DOHH2 (cell line): ENCODE measurements at regions not wholly inside any gene's neighbourhood (a gene's known extent, or its start where the extent isn't known, plus 50 kb on each side); places are given as distances from the start of the nearest gene placed in this dataset.

Source experiments
- H3F3A ChIP-seq: fragments of 200-600 bp; sonication (generic), shearing (Covaris generic); 2 replicates; pipeline ENCODE4 v1.6.0; 2016; ENCODE audit warnings: antibody characterized with exemption, mild to moderate bottlenecking; ENCODE audit not compliant: control insufficient read depth, insufficient read depth
- H3K27ac ChIP-seq: fragments of 200-600 bp; sonication (generic); 2 replicates; pipeline ENCODE4 v1.5.1; 2014; ENCODE audit warnings: low read depth, mild to moderate bottlenecking, low read length, moderate library complexity
- H3K27me3 ChIP-seq: fragments of 200-600 bp; sonication (generic); 2 replicates; pipeline ENCODE4 v1.6.1; 2014; ENCODE audit warnings: mild to moderate bottlenecking, low read length, mixed read lengths; ENCODE audit not compliant: control insufficient read depth
- H3K36me3 ChIP-seq: fragments of 200-600 bp; sonication (generic); 2 replicates; pipeline ENCODE4 v1.6.1; 2014; ENCODE audit warnings: mild to moderate bottlenecking, low read length, moderate library complexity, mixed read lengths; ENCODE audit not compliant: control insufficient read depth
- H3K4me1 ChIP-seq: fragments of 200-600 bp; sonication (generic); 2 replicates; pipeline ENCODE4 v1.6.1; 2014; ENCODE audit warnings: mild to moderate bottlenecking, low read length, mixed read lengths; ENCODE audit not compliant: control insufficient read depth
- H3K4me2 ChIP-seq: fragments of 200-600 bp; sonication (generic); 2 replicates; pipeline ENCODE4 v1.6.0; 2014; ENCODE audit warnings: mild to moderate bottlenecking, low read length, moderate library complexity
- H3K4me3 ChIP-seq: fragments of 200-600 bp; sonication (generic); 2 replicates; pipeline ENCODE4 v1.5.1; 2014; ENCODE audit warnings: mild to moderate bottlenecking, low read length, mixed read lengths
- H3K79me2 ChIP-seq: fragments of 200-600 bp; sonication (generic); 2 replicates; pipeline ENCODE4 v1.6.1; 2014; ENCODE audit warnings: mild to moderate bottlenecking, low read length, mixed read lengths; ENCODE audit not compliant: control insufficient read depth
- H3K9me2 ChIP-seq: fragments of 200-600 bp; sonication (generic); replicated peaks from 2 replicates; pipeline ENCODE4 v1.6.1; 2014; ENCODE audit warnings: mild to moderate bottlenecking, low read length, mixed read lengths; ENCODE audit not compliant: control insufficient read depth
- H3K9me3 ChIP-seq: fragments of 200-600 bp; sonication (generic); 2 replicates; pipeline ENCODE4 v1.6.1; 2014; ENCODE audit warnings: antibody characterized with exemption, low read length, mixed read lengths; ENCODE audit not compliant: control insufficient read depth, insufficient read depth
- H4K20me1 ChIP-seq: fragments of 200-600 bp; sonication (generic); 2 replicates; pipeline ENCODE4 v1.6.0; 2014; ENCODE audit warnings: low read depth, mild to moderate bottlenecking, antibody characterized with exemption, low read length, moderate library complexity; ENCODE audit not compliant: control insufficient read depth, insufficient read depth
- CTCF ChIP-seq: fragments of 200-600 bp; sonication (generic); IDR thresholded peaks from one replicate; pipeline ENCODE4 v1.5.1; 2014; ENCODE audit warnings: antibody characterized with exemption, mild to moderate bottlenecking, low read depth, low read length; ENCODE audit not compliant: poor library complexity, severe bottlenecking
- EZH2phosphoT487 ChIP-seq: fragments of 200-600 bp; sonication (generic); IDR thresholded peaks from 2 replicates; pipeline ENCODE4 v1.6.1; 2017; ENCODE audit warnings: borderline replicate concordance, mild to moderate bottlenecking, antibody characterized with exemption, low read length, moderate library complexity, mixed read lengths

GRCh38 chr9:116083837-116084236 lies 69.8 kb upstream of the PAPPA start:
- Histone ChIP-seq H3K27me3 (no peaks in the 10 kb centered on the region), H3K4me2 (no peak overlapping the region), H3K36me3 (no peaks in the 10 kb centered on the region), H3K9me2 (no peaks in the 10 kb centered on the region), H3K27ac (no peak overlapping the region), H3K4me3 (no peak overlapping the region), H3K4me1 (no peaks in the 10 kb centered on the region), H3F3A (no peaks in the 10 kb centered on the region), H4K20me1 (no peaks in the 10 kb centered on the region), H3K79me2 (no peaks in the 10 kb centered on the region), H3K9me3 (no peaks in the 10 kb centered on the region)
- TF ChIP-seq CTCF, result no peak

- no peak overlapping the region for H3K4me3 ChIP-seq
- H3K4me1 ChIP-seq, result no peaks in the 10 kb centered on the region
- H3K9me2 ChIP-seq, result no peaks in the 10 kb centered on the region
- H4K20me1 ChIP-seq, result no peaks in the 10 kb centered on the region
- no peaks in the 10 kb centered on the region for H3F3A ChIP-seq
- H3K9me3 ChIP-seq, result no peaks in the 10 kb centered on the region
- no peaks in the 10 kb centered on the region for H3K27me3 ChIP-seq
- H3K4me2 ChIP-seq, result no peak overlapping the region
- H3K36me3 ChIP-seq, result no peaks in the 10 kb centered on the region
- no peak for TF ChIP-seq CTCF
- TF ChIP-seq EZH2phosphoT487, result no peak
- H3K27ac ChIP-seq, result no peak overlapping the region
- H3K79me2 ChIP-seq, result no peaks in the 10 kb centered on the region
These were observed 69.1 kb upstream of the PAPPA start for GRCh38 chr9:116084497-116084896.

- H3K27me3 ChIP-seq, result no peaks in the 10 kb centered on the region
- no peak overlapping the region for H3K4me3 ChIP-seq
- H3K27ac ChIP-seq, result no peak overlapping the region
- no peaks in the 10 kb centered on the region for H3K79me2 ChIP-seq
- H3F3A ChIP-seq, result no peaks in the 10 kb centered on the region
- H4K20me1 ChIP-seq, result no peaks in the 10 kb centered on the region
- no peaks in the 10 kb centered on the region for H3K4me1 ChIP-seq
- H3K9me3 ChIP-seq, result no peaks in the 10 kb centered on the region
- no peaks in the 10 kb centered on the region for H3K36me3 ChIP-seq
- no peaks in the 10 kb centered on the region for H3K9me2 ChIP-seq
- no peak overlapping the region for H3K4me2 ChIP-seq
- TF ChIP-seq CTCF, result no peak
These were observed 66.3 kb upstream of the PAPPA start for GRCh38 chr9:116087246-116087645.

GRCh38 chr9:116087751-116088194 lies 65.8 kb upstream of the PAPPA start:
- no peaks in the 10 kb centered on the region for H3K4me1 ChIP-seq
- H3K4me3 ChIP-seq, result no peak overlapping the region
- no peaks in the 10 kb centered on the region for H3K79me2 ChIP-seq
- no peaks in the 10 kb centered on the region for H3K9me3 ChIP-seq
- H3K9me2 ChIP-seq, result no peaks in the 10 kb centered on the region
- no peaks in the 10 kb centered on the region for H3K36me3 ChIP-seq
- H3K27ac ChIP-seq, result no peak overlapping the region
- H3K27me3 ChIP-seq, result no peaks in the 10 kb centered on the region
- TF ChIP-seq CTCF (no peak), EZH2phosphoT487 (no peak)
- no peaks in the 10 kb centered on the region for H3F3A ChIP-seq
- H4K20me1 ChIP-seq, result no peaks in the 10 kb centered on the region
- H3K4me2 ChIP-seq, result no peak overlapping the region
